NT2/D1 (cell line): ENCODE measurements at regions not wholly inside any gene's neighbourhood (a gene's known extent, or its start where the extent isn't known, plus 50 kb on each side); places are given as distances from the start of the nearest gene placed in this dataset.
"Not testable (repeated sequence)": the region's sequence is repeated elsewhere in the genome, so short reads cannot be mapped to it uniquely, and the experiment has no call there.

ENCODE experiments used
- DNase-seq: peaks from one replicate; pipeline ENCODE4 v3.0.0-alpha.2; 2011; ENCODE audit warnings: low read depth, low spot score
- H3K27me3 ChIP-seq: 2 replicates; pipeline ENCODE4 v1.6.0; 2011; ENCODE audit warnings: mild to moderate bottlenecking; ENCODE audit not compliant: insufficient read length, insufficient read depth
- H3K36me3 ChIP-seq: 2 replicates; pipeline ENCODE4 v1.6.1; 2011; ENCODE audit warnings: mild to moderate bottlenecking, low read length, mixed read lengths; ENCODE audit not compliant: insufficient read depth, insufficient read length
- H3K4me1 ChIP-seq: 2 replicates; pipeline ENCODE4 v1.5.1; 2011; ENCODE audit not compliant: insufficient read depth, insufficient read length
- H3K4me3 ChIP-seq: 2 replicates; pipeline ENCODE4 v1.5.1; 2011; ENCODE audit warnings: low read depth; ENCODE audit not compliant: insufficient read length
- H3K9ac ChIP-seq: 2 replicates; pipeline ENCODE4 v1.6.0; 2011; ENCODE audit warnings: low read depth; ENCODE audit not compliant: insufficient read length
- H3K9me3 ChIP-seq: 2 replicates; pipeline ENCODE4 v1.5.1; 2011; ENCODE audit warnings: mild to moderate bottlenecking, low read length; ENCODE audit not compliant: insufficient read depth
- SUZ12 ChIP-seq: IDR thresholded peaks from 2 replicates; pipeline ENCODE4 v1.6.1; 2011; ENCODE audit not compliant: insufficient read length, insufficient read depth; ENCODE audit errors: extremely low read depth
- YY1 ChIP-seq: IDR thresholded peaks from 2 replicates; pipeline ENCODE4 v1.6.1; 2011; ENCODE audit not compliant: insufficient read length, insufficient read depth
- ZNF274 ChIP-seq: IDR thresholded peaks from 2 replicates; pipeline ENCODE4 v1.6.1; 2011; ENCODE audit warnings: mild to moderate bottlenecking, low read depth, low read length

DNA sequence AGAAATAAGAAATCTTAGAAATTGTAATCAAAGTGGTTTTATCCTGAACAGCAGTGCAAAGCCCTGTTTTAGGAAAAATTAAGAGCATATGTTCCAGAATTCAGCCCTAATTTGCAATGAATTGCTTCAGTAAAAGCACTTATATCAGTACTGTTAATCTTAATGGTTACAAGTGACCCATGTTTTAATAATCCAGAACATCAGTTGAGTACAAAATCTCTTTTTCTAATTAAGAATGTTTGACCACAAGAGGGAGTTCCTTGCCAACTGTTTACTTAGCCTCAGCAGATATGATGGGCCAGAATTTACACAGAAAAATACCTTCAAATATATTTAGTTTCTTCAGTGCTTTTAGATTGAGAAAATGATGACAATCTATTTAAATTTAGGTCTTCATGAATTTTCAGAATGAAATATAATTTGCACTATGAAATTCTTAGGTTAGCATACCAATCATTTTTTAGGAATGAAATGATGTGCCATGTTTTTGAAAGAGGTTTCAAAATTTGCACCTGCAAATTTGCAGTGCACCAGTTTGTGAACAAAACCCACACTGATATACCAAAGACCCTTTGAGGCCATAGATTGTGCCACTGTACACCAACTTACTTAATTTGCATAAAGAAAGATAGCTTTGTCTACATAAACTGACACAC, 926.3 kb upstream of the ARRDC3 start:
- no peaks in the 10 kb centered on the region for H3K27me3 ChIP-seq
- H3K9ac ChIP-seq: no peak overlapping the region
- no peak for DNase-seq
- H3K9me3 ChIP-seq: no peaks in the 10 kb centered on the region
- H3K4me3 ChIP-seq: no peak overlapping the region
- TF ChIP-seq YY1 (no peak), ZNF274 (no peak), SUZ12 (no peak)
- H3K36me3 ChIP-seq: no peaks in the 10 kb centered on the region
- H3K4me1 ChIP-seq: no peaks in the 10 kb centered on the region

DNA sequence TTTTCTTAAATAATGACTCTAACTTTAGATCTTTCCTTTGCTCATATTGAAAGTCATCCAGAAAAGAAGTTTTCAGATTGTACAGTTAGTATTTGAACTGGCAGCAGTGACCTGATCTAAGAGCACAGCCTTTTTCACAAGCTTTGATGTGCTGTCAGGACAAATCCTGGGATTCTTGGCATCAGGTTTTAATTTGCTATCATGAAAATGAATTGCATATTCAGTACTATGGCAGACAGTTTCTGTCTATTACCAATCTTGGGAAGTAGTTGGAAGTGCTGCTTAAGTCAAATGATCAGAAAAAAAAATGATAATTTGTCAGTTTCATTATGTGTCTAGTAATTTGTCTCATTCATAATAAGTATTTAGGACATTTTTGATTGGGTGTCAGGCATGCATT, 925.6 kb upstream of the ARRDC3 start:
- Histone ChIP-seq H3K4me1 (no peaks in the 10 kb centered on the region), H3K27me3 (no peaks in the 10 kb centered on the region), H3K9ac (no peak overlapping the region), H3K36me3 (no peaks in the 10 kb centered on the region), H3K9me3 (no peaks in the 10 kb centered on the region), H3K4me3 (no peak overlapping the region)
- TF ChIP-seq ZNF274 (no peak), SUZ12 (no peak), YY1 (no peak)
- DNase-seq: no peak

DNA sequence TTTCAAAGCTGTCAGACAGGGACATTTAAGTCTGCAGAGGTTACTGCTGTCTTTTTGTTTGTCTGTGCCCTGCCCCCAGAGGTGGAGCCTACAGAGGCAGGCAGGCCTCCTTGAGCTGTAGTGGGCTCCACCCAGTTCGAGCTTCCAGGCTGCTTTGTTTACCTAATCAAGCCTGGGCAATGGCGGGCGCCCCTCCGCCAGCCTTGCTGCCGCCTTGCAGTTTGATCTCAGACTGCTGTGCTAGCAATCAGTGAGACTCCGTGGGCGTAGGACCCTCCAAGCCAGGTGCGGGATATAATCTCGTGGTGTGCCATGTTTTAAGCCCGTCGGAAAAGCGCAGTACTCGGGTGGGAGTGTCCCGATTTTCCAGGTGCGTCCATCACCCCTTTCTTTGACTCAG, 919.2 kb upstream of the ARRDC3 start:
- not testable (repeated sequence) for H3K9me3 ChIP-seq, DNase-seq, H3K9ac ChIP-seq, H3K27me3 ChIP-seq, H3K4me1 ChIP-seq, H3K36me3 ChIP-seq, H3K4me3 ChIP-seq

DNA sequence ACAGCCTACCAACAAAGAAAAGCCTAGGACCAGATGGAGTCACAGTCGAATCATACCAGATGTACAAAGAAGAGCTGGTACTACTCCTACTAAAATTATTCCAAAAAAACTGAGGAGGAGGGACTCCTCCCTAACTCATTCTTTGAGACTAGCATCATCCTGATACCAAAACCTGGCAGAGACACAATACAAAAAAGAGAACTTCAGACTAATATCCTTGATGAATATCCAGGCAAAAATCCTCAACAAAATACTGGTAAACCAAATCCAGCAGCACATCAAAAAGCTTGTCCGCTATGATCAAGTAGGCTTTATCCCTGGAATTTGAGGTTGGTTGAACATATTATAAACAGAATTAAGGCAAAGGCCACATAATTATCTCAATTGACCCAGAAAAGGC, 900.4 kb upstream of the ARRDC3 start:
- no peaks in the 10 kb centered on the region for H3K4me1 ChIP-seq
- H3K9me3 ChIP-seq: 0 out of 2 replicates have a peak, but pooled peaks cover 5% of the 10 kb centered on the region
- no peak for TF ChIP-seq ZNF274
- TF ChIP-seq YY1: no peak
- no peak for TF ChIP-seq SUZ12
- H3K27me3 ChIP-seq: no peaks in the 10 kb centered on the region
- DNase-seq: no peak
- no peak overlapping the region for H3K4me3 ChIP-seq
- no peak overlapping the region for H3K9ac ChIP-seq
- H3K36me3 ChIP-seq: no peaks in the 10 kb centered on the region

DNA sequence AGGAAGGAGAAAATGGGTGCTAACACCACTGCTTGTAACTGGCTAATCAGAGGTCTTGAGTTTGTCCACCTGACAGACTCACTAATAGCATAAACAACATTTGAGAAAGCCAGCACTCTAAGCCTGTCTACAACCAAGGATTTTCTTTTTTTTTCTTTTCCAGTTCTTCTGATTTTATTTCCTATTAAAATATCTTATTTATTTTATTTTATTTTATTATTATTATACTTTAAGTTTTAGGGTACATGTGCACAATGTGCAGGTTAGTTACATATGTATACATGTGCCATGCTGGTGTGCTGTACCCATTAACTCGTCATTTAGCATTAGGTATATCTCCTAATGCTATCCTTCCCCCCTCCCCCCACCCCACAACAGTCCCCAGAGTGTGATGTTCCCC, 888.6 kb upstream of the ARRDC3 start:
- DNase-seq, H3K4me3 ChIP-seq, H3K4me1 ChIP-seq, H3K36me3 ChIP-seq, H3K9me3 ChIP-seq, H3K9ac ChIP-seq, H3K27me3 ChIP-seq: not testable (repeated sequence)

DNA sequence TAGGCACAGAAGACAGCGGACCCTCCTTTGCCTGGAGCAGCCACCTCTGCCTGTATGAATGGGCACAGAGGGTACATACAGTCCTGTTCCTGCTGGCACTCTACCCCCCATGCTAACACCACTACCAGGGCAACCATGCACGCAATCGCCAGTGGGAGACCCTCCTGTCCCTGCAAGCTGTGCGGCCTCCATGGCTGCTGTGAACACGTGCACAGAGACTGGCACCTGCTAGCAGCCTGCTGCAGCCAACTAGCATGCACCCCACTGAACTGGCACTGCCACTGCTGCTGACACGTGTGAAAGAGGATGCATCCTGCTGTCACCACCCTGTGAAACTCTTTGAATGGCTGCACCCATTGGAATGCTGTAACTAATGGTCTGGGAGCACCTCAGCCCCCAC, 885.2 kb upstream of the ARRDC3 start:
- H3K27me3 ChIP-seq: no peaks in the 10 kb centered on the region
- no peak overlapping the region for H3K9ac ChIP-seq
- TF ChIP-seq SUZ12: no peak
- TF ChIP-seq YY1: no peak
- TF ChIP-seq ZNF274: no peak
- H3K4me3 ChIP-seq: no peak overlapping the region
- DNase-seq: no peak
- H3K9me3 ChIP-seq: no peaks in the 10 kb centered on the region
- H3K36me3 ChIP-seq: no peaks in the 10 kb centered on the region
- H3K4me1 ChIP-seq: no peaks in the 10 kb centered on the region

DNA sequence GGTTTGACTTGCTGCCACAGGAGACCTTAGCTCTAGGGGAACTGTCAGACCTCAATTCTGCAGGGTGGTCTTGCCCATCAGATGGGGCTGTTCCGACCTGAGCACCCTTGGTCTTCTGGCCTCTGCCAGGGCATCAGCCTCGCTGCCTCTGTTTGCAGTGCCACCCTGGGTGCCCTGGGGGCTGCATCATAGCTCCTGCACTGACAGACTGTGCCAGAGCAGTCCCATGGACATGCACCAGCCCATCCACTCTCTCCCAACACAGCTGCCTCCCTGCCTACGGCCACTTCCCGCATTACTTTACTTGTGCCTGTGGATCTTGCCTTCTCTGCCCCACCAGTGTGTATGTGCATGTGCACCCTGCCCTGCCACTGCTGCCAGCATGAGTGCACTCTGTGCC, 884.7 kb upstream of the ARRDC3 start:
- no peak for DNase-seq
- TF ChIP-seq SUZ12 (no peak), YY1 (no peak), ZNF274 (no peak)

GRCh38 chr5:92265804-92266203, 882.7 kb upstream of the ARRDC3 start:
- Histone ChIP-seq H3K9ac (no peak overlapping the region), H3K4me1 (no peaks in the 10 kb centered on the region), H3K9me3 (no peaks in the 10 kb centered on the region), H3K27me3 (no peaks in the 10 kb centered on the region), H3K4me3 (no peak overlapping the region), H3K36me3 (no peaks in the 10 kb centered on the region)
- TF ChIP-seq ZNF274 (no peak), YY1 (no peak), SUZ12 (no peak)
- no peak for DNase-seq

More for the DNA sequence above, 884.7 kb upstream of the ARRDC3 start:
- Histone ChIP-seq H3K4me3 (no peak overlapping the region), H3K27me3 (no peaks in the 10 kb centered on the region), H3K36me3 (no peaks in the 10 kb centered on the region), H3K9me3 (no peaks in the 10 kb centered on the region), H3K9ac (no peak overlapping the region), H3K4me1 (no peaks in the 10 kb centered on the region)

GRCh38 chr5:92255605-92256004, 872.5 kb upstream of the ARRDC3 start:
- H3K27me3 ChIP-seq, H3K9ac ChIP-seq, DNase-seq, H3K36me3 ChIP-seq, H3K9me3 ChIP-seq, H3K4me1 ChIP-seq, H3K4me3 ChIP-seq: not testable (repeated sequence)
